ENCODE measurements at regions not wholly inside any gene's neighbourhood (a gene's known extent, or its start where the extent isn't known, plus 50 kb on each side); places are given as distances from the start of the nearest gene placed in this dataset.

DNA sequence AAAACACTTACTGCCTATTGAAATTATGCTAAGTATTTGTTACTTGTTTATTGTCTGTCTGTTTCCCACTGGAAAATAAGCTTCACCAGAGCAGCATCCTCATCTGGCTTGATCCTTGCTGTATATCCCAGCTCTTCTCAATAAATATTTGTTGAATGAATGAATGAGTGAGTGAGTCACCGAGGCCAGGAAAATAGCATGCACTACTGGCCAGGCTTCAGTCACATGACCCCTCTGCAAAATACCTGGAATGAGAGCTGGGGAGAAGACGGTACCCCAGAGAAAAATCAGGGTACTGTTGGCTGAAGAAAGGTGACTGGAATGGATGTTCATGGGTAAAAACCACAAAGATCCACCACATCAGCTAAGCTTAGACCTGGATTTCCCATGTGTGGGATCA lies 331.9 kb downstream of the SHQ1 start:
- TF ChIP-seq POLR2A (IDR thresholded peaks at IDR 0.05) (no peak), CTCF (IDR thresholded peaks at IDR 0.05) (no peak)

All from transverse colon (tissue), 3 donors.